HG03060 (cell line): ENCODE measurements at regions not wholly inside any gene's neighbourhood (a gene's known extent, or its start where the extent isn't known, plus 50 kb on each side); places are given as distances from the start of the nearest gene placed in this dataset.
"Not testable (repeated sequence)": the region's sequence is repeated elsewhere in the genome, so short reads cannot be mapped to it uniquely, and the experiment has no call there.

ENCODE experiments used
- ATAC-seq: cut with Tn5 transposase; IDR thresholded peaks from one replicate; pipeline ENCODE4 v1.9.1; 2021; ENCODE audit warnings: low read depth, moderate number of reproducible peaks; ENCODE audit not compliant: unreplicated experiment

- ATAC-seq = no peak
Observed at GRCh38 chr6:126724821-126725220, 384.9 kb downstream of the CENPW start.

- not testable (repeated sequence) for ATAC-seq
Observed at GRCh38 chr6:126726454-126726853, 386.5 kb downstream of the CENPW start.

GRCh38 chr6:126738146-126738545 is 380.3 kb upstream of the RSPO3 start:
- no peak for ATAC-seq

DNA sequence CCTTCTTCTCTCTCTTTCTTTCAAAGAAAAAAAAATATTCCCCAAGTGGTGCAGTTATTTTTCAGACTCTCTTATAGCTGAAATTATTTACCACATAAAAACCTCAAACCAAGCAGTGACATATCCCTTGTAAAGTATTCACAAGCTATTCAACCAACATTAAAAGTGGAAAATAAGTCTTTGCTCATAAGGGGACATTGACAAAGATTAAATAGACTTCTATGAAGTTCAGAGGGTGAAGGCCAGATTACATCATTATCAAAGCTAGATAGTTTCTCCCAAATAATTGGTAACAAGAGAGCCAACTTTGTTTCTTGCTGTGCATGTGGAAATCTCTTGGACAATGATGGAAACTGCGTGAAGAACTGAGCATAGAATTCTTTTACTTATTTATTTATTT is 379.8 kb upstream of the RSPO3 start:
- ATAC-seq = no peak

DNA sequence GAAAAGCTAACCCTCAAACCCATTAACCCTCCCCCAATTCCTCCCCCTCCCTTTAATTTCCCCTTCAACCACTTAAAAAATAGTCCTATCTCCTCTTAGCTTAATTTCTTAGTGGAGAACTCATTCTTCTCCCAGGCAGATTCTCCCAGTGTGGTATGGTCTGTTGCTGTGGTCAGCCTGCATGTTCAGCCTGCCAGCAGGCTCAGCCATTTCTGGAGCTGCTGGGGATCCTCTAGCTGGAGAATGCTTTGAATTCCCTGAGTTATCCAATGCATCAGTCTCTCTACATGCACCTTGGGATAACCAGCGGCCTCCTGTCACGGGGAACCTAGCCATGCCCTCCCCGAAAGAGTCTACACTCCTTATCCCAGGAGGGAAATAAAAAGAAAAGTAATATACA is 375.4 kb upstream of the RSPO3 start:
- ATAC-seq = no peak

DNA sequence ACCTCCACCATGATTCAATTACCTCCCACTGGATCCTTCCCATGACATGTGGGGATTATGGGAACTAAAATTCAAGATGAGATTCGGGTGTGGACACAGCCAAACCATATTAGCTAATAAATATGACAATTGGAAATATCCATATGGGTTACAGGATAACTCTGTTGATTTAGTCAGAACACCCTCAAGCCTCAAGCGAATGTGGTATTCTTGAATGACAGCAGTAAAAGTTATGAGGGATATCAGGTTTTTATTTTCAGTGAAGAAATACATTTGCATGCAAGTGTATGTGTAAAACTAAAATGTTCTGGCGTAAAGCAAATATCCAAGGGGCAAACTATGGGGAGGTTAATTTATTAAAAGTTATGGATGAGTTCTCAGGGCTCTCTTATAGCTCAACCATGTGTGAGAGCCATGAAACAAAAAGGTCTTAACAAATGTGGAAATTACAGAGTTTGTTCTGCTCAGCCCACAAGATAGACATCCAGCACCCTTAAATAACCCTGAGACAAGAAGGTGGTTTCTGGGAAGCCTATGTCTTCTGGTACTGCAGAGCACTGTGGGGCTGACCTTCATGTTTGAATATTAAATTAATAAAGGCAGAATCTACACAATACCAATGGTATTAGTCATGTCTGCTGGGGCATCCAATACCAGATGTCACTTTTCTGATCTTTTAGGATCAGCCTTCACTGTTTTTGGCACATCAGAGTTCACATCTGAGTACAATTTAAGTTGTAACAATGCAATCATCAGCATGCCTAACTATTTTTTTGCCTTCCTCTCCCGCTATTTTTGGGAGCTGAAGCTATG is 370.5 kb upstream of the RSPO3 start:
- ATAC-seq = no peak

DNA sequence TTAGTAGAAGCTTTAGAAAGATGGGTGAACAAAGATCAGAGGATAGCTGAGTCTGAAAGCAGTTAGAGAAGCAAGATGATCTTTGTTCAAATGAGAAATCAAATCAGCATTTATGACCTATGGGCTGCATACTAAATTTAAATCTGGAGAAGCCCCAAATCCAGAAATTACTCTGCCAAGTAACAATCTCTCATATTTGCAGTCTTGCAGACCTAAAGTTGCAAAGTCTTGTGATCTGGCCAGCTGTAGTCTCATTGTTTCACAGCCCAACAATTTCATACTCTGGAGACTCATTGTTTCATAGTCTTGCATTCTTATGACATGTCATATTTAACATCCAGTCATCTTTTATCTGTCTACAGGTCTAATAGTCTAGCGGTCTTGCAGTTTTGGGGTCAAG is 364.9 kb upstream of the RSPO3 start:
- ATAC-seq = no peak

GRCh38 chr6:126761854-126762253 is 356.6 kb upstream of the RSPO3 start:
- ATAC-seq = no peak

- no peak for ATAC-seq
Observed at GRCh38 chr6:126764104-126764503, 354.4 kb upstream of the RSPO3 start.

DNA sequence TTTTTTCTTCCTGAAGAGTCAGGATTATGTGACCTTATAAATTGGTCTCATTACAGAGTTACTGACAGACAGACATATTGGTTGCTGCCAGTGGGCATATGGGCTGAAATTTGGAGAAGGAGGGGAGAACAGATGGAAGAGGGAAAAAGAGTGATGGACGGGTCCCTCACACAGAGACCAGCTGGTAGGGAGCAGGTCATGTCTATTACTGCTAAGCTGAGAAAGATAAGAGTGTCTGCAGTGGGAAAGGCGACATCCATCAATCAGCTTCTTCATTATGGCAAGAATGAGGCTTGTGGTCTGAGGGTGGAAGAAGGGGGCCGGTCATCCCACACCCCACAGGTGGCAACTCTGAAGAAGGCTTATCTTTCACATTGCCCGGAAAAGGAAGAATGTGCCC is 353.8 kb upstream of the RSPO3 start:
- ATAC-seq = no peak

GRCh38 chr6:126766820-126767219 is 351.7 kb upstream of the RSPO3 start:
- ATAC-seq = no peak

GRCh38 chr6:126767711-126768110 is 350.8 kb upstream of the RSPO3 start:
- no peak for ATAC-seq

DNA sequence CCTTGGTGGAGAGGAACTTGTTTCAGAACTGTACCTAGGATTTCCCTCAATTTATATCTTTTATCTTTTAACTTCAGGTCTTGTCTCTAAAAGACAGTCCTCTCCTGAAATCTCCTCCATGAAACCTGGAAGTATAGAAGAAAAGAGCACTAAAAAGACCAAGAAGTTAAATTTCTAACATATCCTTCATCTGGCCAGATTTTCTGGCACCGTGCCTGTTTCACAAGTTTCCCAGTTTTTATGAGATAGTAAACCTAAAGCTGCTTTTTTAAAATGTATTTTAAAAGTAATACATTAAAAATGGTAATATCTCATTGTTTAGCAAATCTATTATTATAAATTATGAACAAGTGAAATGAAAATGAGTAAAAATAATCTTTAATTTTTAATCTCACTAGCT is 348.3 kb upstream of the RSPO3 start:
- ATAC-seq = no peak

DNA sequence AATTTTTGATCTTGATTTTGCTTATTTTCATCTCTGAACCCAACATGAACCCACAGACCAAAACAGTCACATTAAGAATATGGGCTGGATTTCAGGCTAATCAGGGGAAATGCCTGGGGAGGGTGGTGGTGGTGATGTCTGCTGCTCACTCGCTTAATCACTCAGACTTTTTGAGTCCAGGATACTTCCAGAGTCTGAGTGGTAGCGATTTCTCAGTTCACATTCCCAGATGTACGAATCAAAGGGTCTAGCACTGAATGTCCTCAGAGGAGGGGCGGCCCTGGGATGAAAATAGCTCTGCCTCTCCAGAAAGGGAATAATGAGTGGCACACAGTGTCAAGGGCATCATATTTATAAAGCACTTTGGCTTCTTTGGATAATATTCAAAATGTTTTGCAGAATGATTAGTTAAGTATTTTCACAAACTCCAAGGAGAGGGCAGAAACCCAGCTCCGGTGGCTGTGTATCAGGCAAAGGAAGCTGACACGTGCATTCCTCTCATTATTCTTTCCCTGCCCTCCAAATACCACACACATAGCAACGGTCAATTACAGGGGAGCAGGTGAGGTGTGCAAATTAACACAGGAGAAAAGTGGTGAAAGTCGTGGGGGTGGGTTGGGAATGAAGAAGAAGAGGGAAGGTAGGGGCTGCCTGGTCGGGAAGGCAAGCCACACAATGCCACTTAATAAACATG is 345.2 kb upstream of the RSPO3 start:
- no peak for ATAC-seq

- ATAC-seq = no peak
Observed at GRCh38 chr6:126779331-126779730, 339.1 kb upstream of the RSPO3 start.

DNA sequence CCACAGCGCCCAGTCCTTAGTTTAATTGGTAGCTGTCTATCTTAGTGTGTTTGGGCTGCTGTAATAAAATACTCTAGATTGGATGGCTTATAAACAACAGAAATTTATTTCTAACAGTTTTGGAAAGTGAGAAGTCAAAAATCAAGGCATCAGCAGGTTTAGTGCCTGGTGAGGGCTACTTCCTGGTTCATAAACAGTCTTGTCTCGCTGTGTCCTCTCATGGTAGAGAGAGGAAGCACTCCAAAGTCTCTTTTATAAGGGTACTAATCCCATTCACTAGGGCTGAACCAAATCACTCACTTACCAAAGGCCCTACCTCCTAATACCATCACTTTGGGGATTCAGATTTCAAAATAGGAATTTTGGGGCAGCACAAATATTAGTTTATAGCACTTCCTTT is 336.9 kb upstream of the RSPO3 start:
- ATAC-seq = no peak

GRCh38 chr6:126784161-126784790 is 334.2 kb upstream of the RSPO3 start:
- no peak for ATAC-seq

- ATAC-seq = no peak
Observed at GRCh38 chr6:126786262-126786661, 332.2 kb upstream of the RSPO3 start.

DNA sequence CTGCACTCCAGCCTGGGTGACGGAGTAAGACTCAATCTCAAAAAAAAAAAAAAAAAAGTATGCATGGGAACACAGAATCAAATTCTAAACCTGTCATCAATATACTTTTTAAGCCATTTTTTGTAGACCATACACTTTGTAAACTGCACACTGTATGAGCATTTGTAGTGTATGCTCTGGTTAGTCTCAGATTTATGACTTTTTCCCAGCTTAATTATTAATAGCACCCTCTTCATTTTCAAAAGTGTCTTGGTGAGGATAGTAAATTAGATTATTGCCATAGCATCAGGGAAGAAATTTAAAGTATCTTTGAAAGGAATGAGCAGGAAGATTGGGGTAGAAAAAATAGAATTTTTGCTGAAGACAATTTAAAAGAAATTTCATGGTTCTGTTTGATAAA is 330.8 kb upstream of the RSPO3 start:
- ATAC-seq = no peak

DNA sequence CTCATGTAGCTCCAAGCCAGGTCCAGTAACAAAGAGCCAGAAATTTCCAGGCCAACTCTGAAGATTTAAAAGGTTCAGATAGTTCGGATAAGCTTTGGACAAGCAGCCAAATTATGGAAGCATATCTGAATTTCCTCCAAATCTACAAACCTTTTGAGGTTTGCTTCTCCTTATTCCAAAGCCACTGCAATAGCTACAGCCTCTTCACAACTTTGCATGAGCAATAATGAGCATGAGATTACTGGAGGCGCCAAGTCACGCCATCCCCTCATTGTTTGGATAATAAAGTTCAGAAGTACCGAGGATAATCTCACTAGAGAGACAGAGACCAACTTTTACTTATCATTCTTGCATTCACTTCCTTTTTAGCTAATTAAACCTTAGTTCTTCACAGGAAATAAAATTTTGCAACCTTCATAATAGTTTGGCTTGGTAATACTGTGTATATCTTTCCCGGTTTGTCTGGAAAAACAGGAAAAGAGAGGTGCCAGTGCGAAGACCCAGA is 329.6 kb upstream of the RSPO3 start:
- no peak for ATAC-seq

DNA sequence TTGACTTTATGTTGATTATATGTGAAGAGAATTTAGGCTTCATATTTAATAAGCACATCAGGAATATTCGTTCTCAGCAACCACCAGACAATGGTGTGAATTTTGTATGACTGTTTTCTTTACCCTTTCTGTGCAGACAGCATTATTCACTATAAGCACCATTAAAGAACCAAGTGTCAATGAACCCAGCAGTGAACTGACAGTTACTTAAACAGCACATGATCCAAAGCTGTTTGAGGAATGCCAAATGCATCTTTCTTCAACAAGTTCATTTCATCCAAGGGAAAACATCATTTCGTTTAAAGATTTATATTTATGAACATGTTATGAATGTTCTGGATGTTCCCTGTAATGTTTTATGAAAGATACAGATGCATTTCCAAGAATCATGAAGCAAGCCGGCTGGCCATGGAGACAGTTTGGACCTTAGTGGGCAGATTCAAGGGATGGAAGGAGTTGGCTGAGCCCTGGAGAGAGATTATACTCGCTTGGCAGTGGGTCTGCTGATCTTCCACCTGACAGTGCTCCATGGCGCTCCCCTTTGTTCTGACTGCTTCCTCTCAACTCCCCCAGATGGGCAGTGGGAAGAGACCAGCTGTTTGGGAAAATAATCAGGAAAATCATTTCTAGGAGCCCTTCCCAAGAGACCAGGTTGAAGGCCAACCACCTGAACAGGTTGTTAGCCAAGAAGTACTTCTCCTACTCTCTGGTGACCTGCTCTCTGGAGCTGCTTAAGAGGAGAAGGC is 326.0 kb upstream of the RSPO3 start:
- ATAC-seq = no peak
